GM19463 (cell line): ENCODE measurements at regions not wholly inside any gene's neighbourhood (a gene's known extent, or its start where the extent isn't known, plus 50 kb on each side); places are given as distances from the start of the nearest gene placed in this dataset.
"Not testable (repeated sequence)": the region's sequence is repeated elsewhere in the genome, so short reads cannot be mapped to it uniquely, and the experiment has no call there.

Source experiments
- ATAC-seq: cut with Tn5 transposase; IDR thresholded peaks from one replicate; pipeline ENCODE4 v1.9.1; 2021; ENCODE audit warnings: mild to moderate bottlenecking, moderate library complexity; ENCODE audit not compliant: unreplicated experiment

- ATAC-seq, result no peak
Measured at GRCh38 chr12:24522736-24523135, 426.2 kb downstream of the BCAT1 start.

- ATAC-seq, result no peak
Measured at GRCh38 chr12:24519759-24520158, 429.1 kb downstream of the BCAT1 start.

- ATAC-seq, result no peak
Measured at GRCh38 chr12:24517000-24517399, 431.9 kb downstream of the BCAT1 start.

GRCh38 chr12:24510581-24511125, 438.2 kb downstream of the BCAT1 start:
- no peak for ATAC-seq

- no peak for ATAC-seq
Measured at GRCh38 chr12:24507827-24508226, 441.1 kb downstream of the BCAT1 start.

GRCh38 chr12:24505366-24506015, 443.4 kb downstream of the BCAT1 start:
- no peak for ATAC-seq

GRCh38 chr12:24503477-24503876, 445.4 kb downstream of the BCAT1 start:
- ATAC-seq, result not testable (repeated sequence)

- no peak for ATAC-seq
Measured at GRCh38 chr12:24500831-24501230, 448.1 kb downstream of the BCAT1 start.

GRCh38 chr12:24500421-24500820, 448.5 kb downstream of the BCAT1 start:
- ATAC-seq, result no peak

GRCh38 chr12:24499151-24500146, 449.5 kb downstream of the BCAT1 start:
- ATAC-seq, result no peak

GRCh38 chr12:24496755-24497154, 452.1 kb downstream of the BCAT1 start:
- ATAC-seq, result no peak

GRCh38 chr12:24494401-24494800, 454.5 kb downstream of the BCAT1 start:
- no peak for ATAC-seq

GRCh38 chr12:24491968-24492367, 456.9 kb downstream of the BCAT1 start:
- no peak for ATAC-seq

GRCh38 chr12:24489939-24490338, 459.0 kb downstream of the BCAT1 start:
- no peak for ATAC-seq

- no peak for ATAC-seq
Measured at GRCh38 chr12:24488906-24489619, 459.8 kb downstream of the BCAT1 start.

GRCh38 chr12:24488091-24488596, 460.8 kb downstream of the BCAT1 start:
- ATAC-seq, result no peak

GRCh38 chr12:24487606-24488005, 461.3 kb downstream of the BCAT1 start:
- no peak for ATAC-seq

- ATAC-seq, result no peak
Measured at GRCh38 chr12:24483732-24484131, 465.2 kb downstream of the BCAT1 start.

- ATAC-seq, result no peak
Measured at GRCh38 chr12:24482882-24483604, 465.9 kb downstream of the BCAT1 start.

GRCh38 chr12:24482044-24482443, 466.9 kb downstream of the BCAT1 start:
- no peak for ATAC-seq
